Suprapubic skin (tissue), 4 donors: ENCODE measurements at regions not wholly inside any gene's neighbourhood (a gene's known extent, or its start where the extent isn't known, plus 50 kb on each side); places are given as distances from the start of the nearest gene placed in this dataset.

ENCODE experiments used
- CTCF ChIP-seq, 2 donors: fragments of 200-600 bp in 1 of 2; fragments of 450-650 bp in 1 of 2; sonication (generic) in 1 of 2; IDR thresholded peaks; one replicate each; pipeline ENCODE4 v1.5.1; 2016 to 2019; ENCODE audit warnings: antibody characterized with exemption in 2 of 2, mild to moderate bottlenecking in 1 of 2, moderate library complexity in 1 of 2
- POLR2A ChIP-seq, 2 donors: fragments of 450-650 bp; IDR thresholded peaks; one replicate each; pipeline ENCODE4 v1.6.1; 2017; ENCODE audit warnings: antibody characterized with exemption in 2 of 2, mild to moderate bottlenecking in 2 of 2, moderate library complexity in 2 of 2
- POLR2AphosphoS5 ChIP-seq, 3 donors: sonication (generic); formaldehyde crosslinking; IDR thresholded peaks; one replicate each; pipeline ENCODE4 v1.6.1; 2017; ENCODE audit warnings: antibody characterized with exemption in 3 of 3

- TF ChIP-seq CTCF (IDR thresholded peaks at IDR 0.05) (no peak), POLR2A (IDR thresholded peaks at IDR 0.05) (no peak), POLR2AphosphoS5 (IDR thresholded peaks at IDR 0.05) (no peak)
Measured at GRCh38 chr2:138335036-138335435, 166.5 kb upstream of the SPOPL start.
